ENCODE measurements at regions not wholly inside any gene's neighbourhood (a gene's known extent, or its start where the extent isn't known, plus 50 kb on each side); places are given as distances from the start of the nearest gene placed in this dataset.

GRCh38 chr11:103644676-103645075 lies 391.8 kb upstream of the DDI1 start:
- TF ChIP-seq CTCF (IDR thresholded peaks at IDR 0.05 in 2 of 3, conservative IDR thresholded peaks at IDR 0.05 in 1 of 3; ENCODE audit: control insufficient read depth in 2 of 3, extremely low read depth in 1 of 3, insufficient read depth in 1 of 3, low read depth in 3 of 3, low read length in 3 of 3) = no peak
- no peak for TF ChIP-seq SKIL (IDR thresholded peaks at IDR 0.05; ENCODE audit: low read depth, poor library complexity, severe bottlenecking)
- no peak for TF ChIP-seq RCOR1 (conservative IDR thresholded peaks at IDR 0.05; ENCODE audit: low read depth, low read length)
- TF ChIP-seq MAX (IDR thresholded peaks at IDR 0.05; ENCODE audit: low read depth, low read length) = no peak
- TF ChIP-seq STAT3 (IDR thresholded peaks at IDR 0.05; ENCODE audit: low read depth, low read length) = no peak
- TF ChIP-seq NFYB (IDR thresholded peaks at IDR 0.05; ENCODE audit: insufficient read depth, low read depth, low read length) = no peak
- no peak for TF ChIP-seq EP300 (IDR thresholded peaks at IDR 0.05; ENCODE audit: borderline replicate concordance in 1 of 2, control insufficient read depth in 1 of 2, low read depth in 2 of 2, low read length in 2 of 2)
- no peak for TF ChIP-seq ATF7 (IDR thresholded peaks at IDR 0.05; ENCODE audit: low read depth)
- TF ChIP-seq NFXL1 (IDR thresholded peaks at IDR 0.05; ENCODE audit: borderline replicate concordance) = no peak
- no peak for TF ChIP-seq TARDBP (IDR thresholded peaks at IDR 0.05; ENCODE audit: borderline replicate concordance)
- TF ChIP-seq KDM1A (IDR thresholded peaks at IDR 0.05; ENCODE audit: borderline replicate concordance) = no peak
- TF ChIP-seq POLR2A (IDR thresholded peaks at IDR 0.05; ENCODE audit: low read depth, low read length) = no peak
- no peak for TF ChIP-seq NRF1 (conservative IDR thresholded peaks at IDR 0.05; ENCODE audit: low read depth, low read length)

All from GM12878 (cell line).